Peyer's patch (tissue), 4 donors: ENCODE measurements at regions not wholly inside any gene's neighbourhood (a gene's known extent, or its start where the extent isn't known, plus 50 kb on each side); places are given as distances from the start of the nearest gene placed in this dataset.

Source experiments
- CTCF ChIP-seq, 6 experiments: fragments of 450-650 bp in 4 of 6; fragments of 200-600 bp in 2 of 6; sonication (generic) in 1 of 6; IDR thresholded peaks; one replicate each; pipeline ENCODE4 v1.5.1; 2017 to 2019; ENCODE audit warnings: antibody characterized with exemption in 6 of 6, mild to moderate bottlenecking in 3 of 6, moderate library complexity in 1 of 6
- POLR2A ChIP-seq, 2 donors: fragments of 450-650 bp; IDR thresholded peaks; one replicate each; pipeline ENCODE4 v1.5.1; 2017; ENCODE audit warnings: antibody characterized with exemption in 2 of 2, mild to moderate bottlenecking in 2 of 2, moderate library complexity in 2 of 2

GRCh38 chr1:209439828-209440227, 143.7 kb upstream of the CAMK1G start:
- TF ChIP-seq CTCF (IDR thresholded peaks at IDR 0.05) (no peak), POLR2A (IDR thresholded peaks at IDR 0.05) (no peak)
